Mesendoderm (in vitro differentiated cells): ENCODE measurements at regions not wholly inside any gene's neighbourhood (a gene's known extent, or its start where the extent isn't known, plus 50 kb on each side); places are given as distances from the start of the nearest gene placed in this dataset.

Source experiments
- DNase-seq: peaks from one replicate; pipeline ENCODE4 v3.0.0; 2013
- H2AK5ac ChIP-seq: 2 replicates; pipeline ENCODE4 v1.6.1; 2013; ENCODE audit warnings: low read length, inconsistent platforms
- H2BK120ac ChIP-seq: 2 replicates; pipeline ENCODE4 v1.6.1; 2013; ENCODE audit warnings: low read depth, mild to moderate bottlenecking, low read length, moderate library complexity, mixed read lengths
- H2BK15ac ChIP-seq: replicated peaks from 2 replicates; pipeline ENCODE4 v1.6.1; 2013; ENCODE audit warnings: low read depth, mild to moderate bottlenecking, moderate library complexity
- H2BK5ac ChIP-seq: 2 replicates; pipeline ENCODE4 v1.6.1; 2013; ENCODE audit warnings: low read length, inconsistent platforms
- H3K18ac ChIP-seq: 2 replicates; pipeline ENCODE4 v1.6.1; 2013; ENCODE audit warnings: mild to moderate bottlenecking, low read length, mixed read lengths
- H3K23ac ChIP-seq: one replicate; pipeline ENCODE4 v1.6.1; 2013; ENCODE audit warnings: low read length
- H3K27ac ChIP-seq: 2 replicates; pipeline ENCODE4 v1.5.1; 2013; ENCODE audit warnings: low read depth, mild to moderate bottlenecking, inconsistent platforms, low read length, moderate library complexity
- H3K27me3 ChIP-seq: 2 replicates; pipeline ENCODE4 v1.6.1; 2013; ENCODE audit warnings: low read length, control low read depth, mild to moderate bottlenecking, inconsistent platforms; ENCODE audit not compliant: insufficient read depth, poor library complexity
- H3K36me3 ChIP-seq: 2 replicates; pipeline ENCODE4 v1.6.1; 2013; ENCODE audit warnings: low read length, inconsistent platforms; ENCODE audit not compliant: control insufficient read depth, insufficient read depth
- H3K4ac ChIP-seq: one replicate; pipeline ENCODE4 v1.6.1; 2013; ENCODE audit warnings: low read depth, mild to moderate bottlenecking, low read length, moderate library complexity
- H3K4me1 ChIP-seq: 2 replicates; pipeline ENCODE4 v1.6.1; 2013; ENCODE audit warnings: low read depth, low read length, inconsistent platforms; ENCODE audit not compliant: control insufficient read depth
- H3K4me2 ChIP-seq: 2 replicates; pipeline ENCODE4 v1.6.1; 2013; ENCODE audit warnings: low read length
- H3K4me3 ChIP-seq: 2 replicates; pipeline ENCODE4 v1.5.1; 2013; ENCODE audit warnings: mild to moderate bottlenecking, low read length
- H3K56ac ChIP-seq: one replicate; pipeline ENCODE4 v1.6.1; 2013; ENCODE audit warnings: low read length
- H3K79me1 ChIP-seq: 2 replicates; pipeline ENCODE4 v1.6.1; 2013; ENCODE audit warnings: low read length, inconsistent platforms
- H3K79me2 ChIP-seq: 2 replicates; pipeline ENCODE4 v1.6.1; 2013; ENCODE audit warnings: mild to moderate bottlenecking, low read length; ENCODE audit not compliant: control insufficient read depth, insufficient read depth
- H3K9ac ChIP-seq: 2 replicates; pipeline ENCODE4 v1.6.1; 2013; ENCODE audit warnings: low read length, inconsistent platforms
- H4K5ac ChIP-seq: one replicate; pipeline ENCODE4 v1.6.1; 2013; ENCODE audit warnings: low read length
- H4K8ac ChIP-seq: one replicate; pipeline ENCODE4 v1.6.1; 2013; ENCODE audit warnings: low read depth, mild to moderate bottlenecking, control low read depth, low read length, moderate library complexity
- WGBS: extraction: QIAGEN DNeasy Blood & Tissue Kit; methylation state at CpG from one replicate; pipeline ENCODE4 v1.1.7; 2013; ENCODE audit warnings: low lambda C conversion rate, missing lambda C conversion rate; ENCODE audit not compliant: insufficient coverage; ENCODE audit errors: extremely low coverage; 5-methylcytosine and 5-hydroxymethylcytosine counted together

GRCh38 chr5:62044989-62045388 is 261.0 kb upstream of the KIF2A start:
- Histone ChIP-seq H4K5ac (no peak overlapping the region), H2BK15ac (no peak overlapping the region), H3K4ac (no peak overlapping the region), H3K4me1 (peaks cover 5% of the 10 kb centered on the region), H3K36me3 (no peaks in the 10 kb centered on the region), H3K23ac (no peak overlapping the region), H3K9ac (no peak overlapping the region), H2AK5ac (no peak overlapping the region), H3K18ac (no peak overlapping the region), H3K79me2 (no peaks in the 10 kb centered on the region), H2BK120ac (no peak overlapping the region), H3K27me3 (peaks cover 2% of the 10 kb centered on the region), H3K4me3 (no peak overlapping the region), H3K56ac (no peak overlapping the region), H3K79me1 (no peaks in the 10 kb centered on the region), H2BK5ac (no peak overlapping the region), H4K8ac (no peak overlapping the region), H3K4me2 (no peak overlapping the region), H3K27ac (no peak overlapping the region)
- DNase-seq: no peak
- no CpG with 5 or more reads among the region's 2 CpGs for WGBS

- Histone ChIP-seq H2BK5ac (no peak overlapping the region), H2AK5ac (no peak overlapping the region), H3K9ac (no peak overlapping the region), H2BK120ac (no peak overlapping the region), H4K5ac (no peak overlapping the region), H3K36me3 (no peaks in the 10 kb centered on the region), H4K8ac (no peak overlapping the region), H3K56ac (no peak overlapping the region), H3K79me2 (no peaks in the 10 kb centered on the region), H3K27ac (no peak overlapping the region), H3K4me2 (no peak overlapping the region), H3K23ac (no peak overlapping the region), H3K18ac (no peak overlapping the region), H3K79me1 (no peaks in the 10 kb centered on the region), H3K4me1 (peaks cover 5% of the 10 kb centered on the region), H3K4ac (no peak overlapping the region), H3K27me3 (peaks cover 2% of the 10 kb centered on the region), H3K4me3 (no peak overlapping the region), H2BK15ac (no peak overlapping the region)
- WGBS: no CpG with 5 or more reads among the region's 1 CpG
- no peak for DNase-seq
Measured at GRCh38 chr5:62046191-62046590, 259.8 kb upstream of the KIF2A start.

- Histone ChIP-seq H3K27ac (no peak overlapping the region), H3K79me1 (no peaks in the 10 kb centered on the region), H3K4ac (no peak overlapping the region), H4K5ac (no peak overlapping the region), H3K36me3 (no peaks in the 10 kb centered on the region), H2BK5ac (no peak overlapping the region), H2BK120ac (no peak overlapping the region), H3K4me1 (no peaks in the 10 kb centered on the region), H2AK5ac (no peak overlapping the region), H3K4me3 (no peak overlapping the region), H3K23ac (no peak overlapping the region), H3K56ac (no peak overlapping the region), H2BK15ac (no peak overlapping the region), H3K9ac (no peak overlapping the region), H3K18ac (no peak overlapping the region), H3K27me3 (no peaks in the 10 kb centered on the region), H4K8ac (no peak overlapping the region), H3K4me2 (no peak overlapping the region), H3K79me2 (no peaks in the 10 kb centered on the region)
- no CpG with 5 or more reads among the region's 1 CpG for WGBS
- DNase-seq: no peak
Measured at GRCh38 chr5:62051747-62052146, 254.3 kb upstream of the KIF2A start.

- Histone ChIP-seq H3K23ac (no peak overlapping the region), H2AK5ac (no peak overlapping the region), H3K27me3 (no peaks in the 10 kb centered on the region), H3K9ac (no peak overlapping the region), H3K18ac (no peak overlapping the region), H3K4ac (no peak overlapping the region), H2BK120ac (no peak overlapping the region), H2BK15ac (no peak overlapping the region), H3K36me3 (no peaks in the 10 kb centered on the region), H3K56ac (no peak overlapping the region), H3K4me1 (no peaks in the 10 kb centered on the region), H3K79me1 (no peaks in the 10 kb centered on the region), H3K4me2 (no peak overlapping the region), H4K8ac (no peak overlapping the region), H3K79me2 (no peaks in the 10 kb centered on the region), H2BK5ac (no peak overlapping the region), H3K27ac (no peak overlapping the region), H4K5ac (no peak overlapping the region), H3K4me3 (no peak overlapping the region)
- no CpG with 5 or more reads among the region's 2 CpGs for WGBS
- no peak for DNase-seq
Measured at GRCh38 chr5:62059960-62060359, 246.0 kb upstream of the KIF2A start.

- no peak for DNase-seq
- no peak overlapping the region for H2BK5ac ChIP-seq
- H3K4ac ChIP-seq: no peak overlapping the region
- no peak overlapping the region for H3K4me3 ChIP-seq
- H3K27ac ChIP-seq: no peak overlapping the region
- H3K18ac ChIP-seq: no peak overlapping the region
- no peak overlapping the region for H3K9ac ChIP-seq
- H2AK5ac ChIP-seq: no peak overlapping the region
- H3K27me3 ChIP-seq: no peaks in the 10 kb centered on the region
- no CpG with 5 or more reads among the region's 4 CpGs for WGBS
- no peak overlapping the region for H3K23ac ChIP-seq
- no peak overlapping the region for H4K5ac ChIP-seq
- no peak overlapping the region for H3K56ac ChIP-seq
- no peaks in the 10 kb centered on the region for H3K4me1 ChIP-seq
- H2BK15ac ChIP-seq: no peak overlapping the region
- no peaks in the 10 kb centered on the region for H3K79me2 ChIP-seq
- no peaks in the 10 kb centered on the region for H3K79me1 ChIP-seq
- H2BK120ac ChIP-seq: no peak overlapping the region
- no peak overlapping the region for H3K4me2 ChIP-seq
- H4K8ac ChIP-seq: no peak overlapping the region
- H3K36me3 ChIP-seq: no peaks in the 10 kb centered on the region
Measured at GRCh38 chr5:62065050-62065449, 241.0 kb upstream of the KIF2A start.

- Histone ChIP-seq H2BK5ac (no peak overlapping the region), H4K5ac (no peak overlapping the region), H3K23ac (no peak overlapping the region), H2AK5ac (no peak overlapping the region), H3K4me1 (no peaks in the 10 kb centered on the region), H3K4ac (no peak overlapping the region), H4K8ac (no peak overlapping the region), H3K4me3 (no peak overlapping the region), H2BK120ac (no peak overlapping the region), H3K36me3 (no peaks in the 10 kb centered on the region), H2BK15ac (no peak overlapping the region), H3K79me1 (no peaks in the 10 kb centered on the region), H3K9ac (no peak overlapping the region), H3K79me2 (no peaks in the 10 kb centered on the region), H3K4me2 (no peak overlapping the region), H3K27ac (no peak overlapping the region), H3K27me3 (no peaks in the 10 kb centered on the region), H3K18ac (no peak overlapping the region), H3K56ac (no peak overlapping the region)
- DNase-seq: no peak
Measured at GRCh38 chr5:62066761-62067277, 239.2 kb upstream of the KIF2A start.
